GM23248 (cell line): ENCODE measurements at regions not wholly inside any gene's neighbourhood (a gene's known extent, or its start where the extent isn't known, plus 50 kb on each side); places are given as distances from the start of the nearest gene placed in this dataset.

Source experiments
- DNase-seq: peaks from one replicate; pipeline ENCODE4 v3.0.0-alpha.2; 2015
- H2AFZ ChIP-seq: fragments of 200-600 bp; sonication (generic); 2 replicates; pipeline ENCODE4 v1.6.1; 2016; ENCODE audit warnings: antibody characterized with exemption
- H3F3A ChIP-seq: fragments of 200-600 bp; sonication (generic); 2 replicates; pipeline ENCODE4 v1.6.1; 2016; ENCODE audit warnings: mild to moderate bottlenecking, antibody characterized with exemption, mixed run types; ENCODE audit not compliant: insufficient read depth
- H3K27ac ChIP-seq: fragments of 200-600 bp; sonication (generic); 2 replicates; pipeline ENCODE4 v1.5.1; 2016; ENCODE audit warnings: mild to moderate bottlenecking
- H3K27me3 ChIP-seq: fragments of 200-600 bp; sonication (generic); replicated peaks from 2 replicates; pipeline ENCODE4 v1.6.1; 2016; ENCODE audit warnings: mild to moderate bottlenecking; ENCODE audit not compliant: insufficient read depth
- H3K36me3 ChIP-seq: fragments of 200-600 bp; sonication (generic); 2 replicates; pipeline ENCODE4 v1.6.1; 2016; ENCODE audit warnings: low read depth, mild to moderate bottlenecking
- H3K4me1 ChIP-seq: fragments of 200-600 bp; sonication (generic); 2 replicates; pipeline ENCODE4 v1.6.1; 2016; ENCODE audit warnings: mild to moderate bottlenecking; ENCODE audit not compliant: insufficient read depth
- H3K4me2 ChIP-seq: fragments of 200-600 bp; sonication (generic); one replicate; pipeline ENCODE4 v1.6.1; 2016; ENCODE audit warnings: mild to moderate bottlenecking; ENCODE audit not compliant: unreplicated experiment
- H3K4me3 ChIP-seq: fragments of 200-600 bp; sonication (generic); 2 replicates; pipeline ENCODE4 v1.5.1; 2016; ENCODE audit warnings: mild to moderate bottlenecking
- H3K79me2 ChIP-seq: fragments of 200-600 bp; sonication (generic); 2 replicates; pipeline ENCODE4 v1.6.1; 2016; ENCODE audit warnings: mild to moderate bottlenecking; ENCODE audit not compliant: insufficient read depth
- H3K9ac ChIP-seq: fragments of 200-600 bp; sonication (generic); 2 replicates; pipeline ENCODE4 v1.6.1; 2016; ENCODE audit warnings: mild to moderate bottlenecking
- H3K9me2 ChIP-seq: fragments of 200-600 bp; sonication (generic); 2 replicates; pipeline ENCODE4 v1.6.1; 2016; ENCODE audit warnings: mixed run types, mild to moderate bottlenecking, moderate library complexity; ENCODE audit not compliant: insufficient read depth
- H3K9me3 ChIP-seq: fragments of 200-600 bp; sonication (generic); one replicate; pipeline ENCODE4 v1.6.1; 2017; ENCODE audit warnings: low read depth
- H4K20me1 ChIP-seq: fragments of 200-600 bp; sonication (generic); 2 replicates; pipeline ENCODE4 v1.6.0; 2016; ENCODE audit not compliant: insufficient read depth
- EZH2 ChIP-seq: fragments of 200-600 bp; sonication (generic); IDR thresholded peaks from 2 replicates; pipeline ENCODE4 v1.6.1; 2018; ENCODE audit warnings: antibody characterized with exemption, mild to moderate bottlenecking; ENCODE audit not compliant: insufficient read depth, poor library complexity, severe bottlenecking
- EZH2phosphoT487 ChIP-seq: fragments of 200-600 bp; sonication (generic); IDR thresholded peaks from 2 replicates; pipeline ENCODE4 v1.6.1; 2018; ENCODE audit warnings: antibody characterized with exemption, moderate library complexity, mild to moderate bottlenecking, low read depth; ENCODE audit not compliant: insufficient read depth
- WGBS, 2 experiments: methylation state at CpG; one replicate each; pipeline ENCODE4 v1.1.6; 2015 to 2017; ENCODE audit warnings: low lambda C conversion rate in 2 of 2, low coverage in 1 of 2; ENCODE audit errors: missing lambda C conversion rate in 2 of 2; 5-methylcytosine and 5-hydroxymethylcytosine counted together
- in situ Hi-C: fragments of 300-500 bp; cut with MboI; formaldehyde crosslinking; loops from 2 replicates; pipeline ENCODE4 v1.15.0; 2020

- H3K4me3 ChIP-seq: no peak overlapping the region
- no peak overlapping the region for H2AFZ ChIP-seq
- 48 to 54% methylated on average over 2 to 4 of the region's 4 CpGs for WGBS, 2 experiments
- H4K20me1 ChIP-seq: no peaks in the 10 kb centered on the region
- H3K27ac ChIP-seq: no peak overlapping the region
- no peaks in the 10 kb centered on the region for H3F3A ChIP-seq
- no peaks in the 10 kb centered on the region for H3K27me3 ChIP-seq
- DNase-seq: no peak
- in situ Hi-C loops: no loop called here
- no peak overlapping the region for H3K4me2 ChIP-seq
- no peaks in the 10 kb centered on the region for H3K4me1 ChIP-seq
- H3K9ac ChIP-seq: no peak overlapping the region
- TF ChIP-seq EZH2phosphoT487: no peak
- no peaks in the 10 kb centered on the region for H3K9me2 ChIP-seq
- H3K36me3 ChIP-seq: no peaks in the 10 kb centered on the region
- no peaks in the 10 kb centered on the region for H3K79me2 ChIP-seq
- no peaks in the 10 kb centered on the region for H3K9me3 ChIP-seq
Measured at GRCh38 chr19:34578173-34578572, 96.6 kb downstream of the WTIP start.

DNA sequence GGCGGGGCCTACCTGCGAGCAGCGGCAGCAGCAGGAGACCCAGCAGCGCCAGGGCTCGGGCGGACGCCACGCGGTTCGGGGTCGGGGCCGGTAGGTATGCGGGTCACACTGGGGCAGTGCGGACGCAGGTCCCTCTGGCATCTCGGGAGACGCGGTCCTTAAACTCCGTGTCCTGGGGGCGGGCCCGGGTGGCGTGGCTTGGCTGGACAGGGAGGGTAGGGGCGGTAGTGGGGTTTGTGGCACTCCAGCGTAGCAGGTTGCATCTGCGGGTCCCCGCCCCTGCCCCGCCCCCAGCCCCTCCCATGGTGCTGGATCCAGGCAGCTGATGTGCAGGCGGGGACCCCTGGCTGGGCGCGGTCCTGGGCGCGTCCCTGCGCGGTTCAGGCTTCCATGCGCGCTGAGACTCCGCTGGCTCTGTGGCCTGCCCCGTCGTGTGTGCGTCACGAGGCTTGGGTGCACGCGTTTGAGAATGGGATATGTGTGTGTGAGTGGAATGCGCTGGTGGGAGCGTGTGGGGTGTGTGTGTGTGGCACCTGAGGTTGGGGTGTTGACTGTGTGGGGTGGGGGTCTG lies 96.1 kb downstream of the WTIP start:
- Histone ChIP-seq H3K4me3 (no peak overlapping the region), H3K9ac (no peak overlapping the region), H3K9me3 (no peaks in the 10 kb centered on the region), H3K27ac (no peak overlapping the region), H3K79me2 (no peaks in the 10 kb centered on the region), H3F3A (no peaks in the 10 kb centered on the region), H3K4me1 (no peaks in the 10 kb centered on the region), H3K9me2 (no peaks in the 10 kb centered on the region), H2AFZ (no peak overlapping the region), H3K4me2 (no peak overlapping the region), H3K27me3 (no peaks in the 10 kb centered on the region), H3K36me3 (no peaks in the 10 kb centered on the region), H4K20me1 (no peaks in the 10 kb centered on the region)
- WGBS, 2 experiments: 5 to 6% methylated on average over 32 to 35 of the region's 45 CpGs
- peak; percentile 13 for DNase-seq
- in situ Hi-C loops: no loop called here
- TF ChIP-seq EZH2phosphoT487 (no peak), EZH2 (no peak)

- no peak overlapping the region for H3K4me2 ChIP-seq
- no peak overlapping the region for H2AFZ ChIP-seq
- in situ Hi-C loops: no loop called here
- no peaks in the 10 kb centered on the region for H3K9me3 ChIP-seq
- H3F3A ChIP-seq: no peaks in the 10 kb centered on the region
- 16 to 33% methylated on average over 10 to 16 of the region's 16 CpGs for WGBS, 2 experiments
- no peak overlapping the region for H3K9ac ChIP-seq
- no peaks in the 10 kb centered on the region for H3K9me2 ChIP-seq
- no peaks in the 10 kb centered on the region for H4K20me1 ChIP-seq
- no peak for DNase-seq
- no peaks in the 10 kb centered on the region for H3K27me3 ChIP-seq
- no peak overlapping the region for H3K27ac ChIP-seq
- H3K36me3 ChIP-seq: no peaks in the 10 kb centered on the region
- TF ChIP-seq EZH2: no peak
- H3K4me1 ChIP-seq: no peaks in the 10 kb centered on the region
- H3K79me2 ChIP-seq: no peaks in the 10 kb centered on the region
- H3K4me3 ChIP-seq: no peak overlapping the region
Measured at GRCh38 chr19:34577056-34577455, 95.5 kb downstream of the WTIP start.

DNA sequence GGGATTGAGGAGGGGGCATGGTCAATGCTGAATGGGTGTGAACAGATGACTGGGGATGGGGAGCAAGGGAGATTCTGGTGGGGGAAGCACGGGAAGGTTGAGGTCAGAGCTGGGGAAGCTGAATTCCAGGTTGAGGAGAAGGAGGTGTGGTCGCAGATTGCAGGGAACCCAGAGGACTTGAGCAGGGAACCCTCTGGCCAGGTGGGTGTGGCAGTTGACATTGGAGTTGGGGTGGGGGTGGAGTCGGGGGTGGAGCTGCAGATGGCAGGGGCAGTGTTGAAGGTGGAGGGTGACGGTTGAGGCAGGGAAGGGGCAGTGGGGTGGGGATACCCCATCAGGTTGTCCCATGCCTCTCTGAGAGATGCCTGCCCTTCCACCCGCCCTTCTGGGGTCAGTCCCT lies 94.7 kb downstream of the WTIP start:
- Histone ChIP-seq H3K4me3 (no peak overlapping the region), H3K36me3 (no peaks in the 10 kb centered on the region), H2AFZ (no peak overlapping the region), H3F3A (no peaks in the 10 kb centered on the region), H3K27ac (no peak overlapping the region), H3K4me2 (no peak overlapping the region), H3K9ac (no peak overlapping the region), H3K9me3 (no peaks in the 10 kb centered on the region), H3K4me1 (no peaks in the 10 kb centered on the region), H3K27me3 (no peaks in the 10 kb centered on the region), H4K20me1 (no peaks in the 10 kb centered on the region), H3K79me2 (no peaks in the 10 kb centered on the region), H3K9me2 (no peaks in the 10 kb centered on the region)
- DNase-seq: no peak
- WGBS, 2 experiments: 27 to 42% methylated on average over 3 to 5 of the region's 5 CpGs
- in situ Hi-C loops: no loop called here
- TF ChIP-seq EZH2: no peak
- TF ChIP-seq EZH2phosphoT487: no peak

DNA sequence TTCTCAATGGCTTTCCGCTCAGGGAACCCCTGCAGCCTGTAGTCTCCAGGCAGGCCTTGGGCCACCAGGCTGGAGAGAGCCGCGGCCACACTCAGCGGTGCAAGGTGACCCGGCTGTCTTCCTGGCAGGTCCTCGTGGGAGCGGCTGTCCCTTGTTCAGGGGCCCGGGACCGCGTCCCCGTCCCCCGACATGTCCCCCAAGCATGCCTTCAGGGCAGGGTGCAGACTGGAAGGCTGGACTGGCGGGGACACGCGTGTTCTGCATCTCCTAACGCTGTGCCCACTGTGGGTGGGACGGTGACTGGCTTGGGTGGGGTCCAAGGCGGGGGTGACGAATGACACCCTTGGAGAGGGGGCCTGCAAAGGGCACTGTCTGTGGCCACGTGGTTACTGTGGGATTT lies 93.6 kb downstream of the WTIP start:
- Histone ChIP-seq H3K9me3 (no peaks in the 10 kb centered on the region), H3K27ac (no peak overlapping the region), H3K9me2 (no peaks in the 10 kb centered on the region), H3K4me2 (no peak overlapping the region), H3K79me2 (no peaks in the 10 kb centered on the region), H3K36me3 (no peaks in the 10 kb centered on the region), H2AFZ (no peak overlapping the region), H3F3A (no peaks in the 10 kb centered on the region), H3K4me3 (no peak overlapping the region), H3K9ac (no peak overlapping the region), H3K27me3 (no peaks in the 10 kb centered on the region), H4K20me1 (no peaks in the 10 kb centered on the region), H3K4me1 (no peaks in the 10 kb centered on the region)
- in situ Hi-C loops: no loop called here
- WGBS, 2 experiments: 72 to 75% methylated on average over 19 to 20 of the region's 20 CpGs
- no peak for DNase-seq
- TF ChIP-seq EZH2: no peak
- TF ChIP-seq EZH2phosphoT487: no peak
